ENCODE measurements at regions not wholly inside any gene's neighbourhood (a gene's known extent, or its start where the extent isn't known, plus 50 kb on each side); places are given as distances from the start of the nearest gene placed in this dataset.

DNA sequence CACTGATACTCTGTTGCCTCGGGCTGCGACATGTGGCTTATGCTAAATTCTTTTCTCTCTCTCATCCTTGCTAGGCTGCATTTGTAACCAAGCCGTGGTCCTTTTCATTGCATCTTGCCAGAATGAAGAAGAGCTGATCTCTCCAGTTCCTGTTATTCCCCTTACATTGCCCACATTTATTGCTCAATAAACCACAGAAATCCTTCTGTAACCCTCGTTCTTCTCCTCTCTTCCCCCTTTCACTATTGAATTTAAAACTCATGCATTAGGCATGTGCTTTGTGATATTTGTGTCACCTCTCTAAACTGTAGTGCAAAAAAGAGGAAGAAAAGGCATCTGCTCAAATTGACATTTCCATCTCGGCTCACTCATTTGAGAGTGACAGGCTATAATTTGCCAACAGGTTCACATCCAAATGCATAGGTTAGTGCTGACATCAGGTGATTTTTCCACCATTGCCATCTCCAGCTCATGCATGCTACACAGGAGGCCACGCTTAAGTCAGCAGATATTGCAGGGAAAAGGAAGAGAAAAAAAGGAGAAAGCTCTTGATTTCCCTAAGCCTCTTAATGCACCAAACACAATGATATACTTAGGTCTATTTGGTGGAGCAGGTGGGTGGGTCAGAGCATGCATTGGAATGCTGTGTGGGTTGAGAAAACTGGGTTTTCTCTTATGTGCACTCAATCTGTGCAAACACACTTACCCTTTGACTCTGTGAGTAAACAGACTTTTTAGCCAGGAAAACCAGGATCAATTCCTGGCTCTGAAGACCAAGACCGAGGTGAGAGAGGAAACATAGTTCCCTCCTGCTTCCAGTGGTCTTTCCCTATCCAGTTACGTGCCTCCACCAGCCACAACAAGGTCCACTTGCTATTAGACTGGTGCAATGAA, 642.7 kb downstream of the HS3ST4 start:
- H3K27ac Mint-ChIP-seq = no peak overlapping the region
- no peaks in the 10 kb centered on the region for H3K27me3 Mint-ChIP-seq

DNA sequence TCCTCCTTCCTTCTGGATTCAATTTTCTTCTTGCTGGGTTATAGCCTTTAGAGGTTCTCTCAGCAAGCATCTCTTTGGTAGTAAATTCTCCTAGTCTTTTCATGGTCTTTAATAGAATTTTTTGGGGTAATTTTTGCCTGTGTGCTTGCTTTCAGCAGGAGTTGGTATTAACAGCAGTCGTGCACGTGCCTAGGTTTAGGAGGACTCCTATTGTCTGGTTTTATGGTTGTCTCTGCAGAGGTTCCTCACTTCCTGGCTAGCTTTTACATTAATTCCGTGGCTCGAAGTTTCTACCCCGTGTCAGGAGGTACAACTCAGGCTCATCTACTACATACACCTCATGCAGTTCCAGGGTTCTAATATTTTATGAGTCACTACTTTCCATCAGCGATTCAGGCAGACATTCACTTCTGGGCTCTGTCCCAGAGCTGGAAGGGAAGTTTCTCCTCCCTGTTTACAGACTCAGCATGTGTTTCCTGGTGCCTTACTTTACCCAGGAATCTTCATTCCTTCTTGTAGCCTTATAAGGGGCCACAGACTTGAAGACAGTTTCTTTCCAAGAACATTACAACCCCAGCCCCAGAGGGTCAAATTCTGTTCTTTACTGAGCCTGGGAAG, 643.6 kb downstream of the HS3ST4 start:
- Mint-ChIP-seq H3K4me1 (no peaks in the 10 kb centered on the region), H3K36me3 (no peaks in the 10 kb centered on the region), H3K4me3 (no peak overlapping the region), H3K27me3 (no peaks in the 10 kb centered on the region), H3K27ac (no peak overlapping the region), H3K9me3 (peaks cover 6% of the 10 kb centered on the region)
- ATAC-seq (ENCODE audit: low read depth) (no peak), DNase-seq (ENCODE audit: low spot score in 2 of 2) (no peak)

More for the DNA sequence above, 642.7 kb downstream of the HS3ST4 start:
- Mint-ChIP-seq H3K4me1 (no peaks in the 10 kb centered on the region), H3K4me3 (no peak overlapping the region), H3K36me3 (no peaks in the 10 kb centered on the region), H3K9me3 (peaks cover 6% of the 10 kb centered on the region)
- DNase-seq (ENCODE audit: low spot score in 2 of 2) = no peak
- no peak for ATAC-seq (ENCODE audit: low read depth)

DNA sequence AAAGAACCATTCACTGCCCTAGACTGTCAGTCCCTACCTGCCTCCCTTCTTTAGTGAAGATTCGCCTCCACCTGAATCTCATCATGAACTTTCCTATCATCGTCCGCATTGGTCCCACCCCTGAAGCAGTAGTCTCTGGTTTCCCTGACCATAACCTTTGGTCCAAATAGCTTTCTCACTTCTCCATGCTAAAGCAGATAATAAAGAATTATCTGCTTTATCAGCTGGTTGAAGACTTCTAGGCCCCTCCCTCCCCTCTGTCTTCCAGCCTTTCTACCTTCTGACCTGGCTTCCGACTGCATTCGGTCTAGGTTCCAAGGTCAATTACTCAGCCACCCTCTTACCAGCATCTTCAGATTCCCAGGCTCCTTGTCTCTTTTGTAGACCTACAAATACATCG, 650.9 kb downstream of the HS3ST4 start:
- H3K4me1 Mint-ChIP-seq = no peaks in the 10 kb centered on the region
- no peak for ATAC-seq (ENCODE audit: low read depth)

DNA sequence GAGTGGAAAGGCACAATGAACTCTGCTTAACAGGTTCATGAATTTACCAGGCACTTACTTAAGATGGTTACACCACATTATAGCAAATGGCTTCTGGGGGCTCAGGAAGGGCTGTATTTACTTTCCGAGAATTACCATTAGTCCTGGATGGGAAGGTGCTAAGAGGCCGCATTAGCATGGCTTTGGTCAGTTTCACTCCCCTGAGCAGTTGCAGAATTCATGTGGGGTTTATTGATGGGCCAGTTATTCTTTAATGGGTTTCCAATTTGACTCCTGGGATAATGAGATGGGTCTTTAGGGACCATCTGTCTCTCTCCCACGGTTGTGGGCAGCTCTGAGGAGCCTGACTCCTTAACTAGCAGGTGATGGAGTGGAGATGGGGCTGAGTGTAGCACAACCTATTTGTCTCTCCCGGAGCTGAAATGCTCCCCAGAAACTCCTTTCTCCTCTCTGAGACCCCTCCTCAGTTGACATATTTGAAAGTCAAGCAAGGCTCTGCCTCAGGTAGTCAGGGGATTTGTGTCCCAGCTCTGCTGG, 652.5 kb downstream of the HS3ST4 start:
- no peak overlapping the region for H3K4me3 Mint-ChIP-seq
- ATAC-seq (ENCODE audit: low read depth) = no peak

More for the DNA sequence above, 650.9 kb downstream of the HS3ST4 start:
- H3K27me3 Mint-ChIP-seq = peaks cover 3% of the 10 kb centered on the region
- no peak for DNase-seq (ENCODE audit: low spot score in 2 of 2)
- H3K27ac Mint-ChIP-seq = no peak overlapping the region
- no peak overlapping the region for H3K4me3 Mint-ChIP-seq
- no peaks in the 10 kb centered on the region for H3K36me3 Mint-ChIP-seq
- peaks cover 2% of the 10 kb centered on the region for H3K9me3 Mint-ChIP-seq

DNA sequence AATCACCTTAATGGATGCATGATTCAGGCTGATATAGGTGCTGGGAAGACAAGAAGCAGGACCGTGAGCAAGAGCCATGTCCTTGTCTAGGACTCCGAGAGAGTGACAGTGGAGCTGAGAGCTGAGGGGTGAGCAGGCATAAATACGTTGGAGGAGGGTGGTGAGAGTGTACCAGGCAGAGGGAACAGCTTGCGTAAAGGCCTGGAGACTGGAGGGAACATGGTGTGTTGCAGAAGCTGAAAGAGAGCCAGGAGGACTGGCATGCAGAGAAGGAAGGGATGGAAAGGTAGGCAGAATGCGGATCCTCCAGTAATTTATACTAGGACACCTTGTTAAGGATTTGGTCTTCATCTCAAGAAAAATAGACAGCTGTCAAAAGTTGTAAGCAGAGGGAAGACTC, 653.2 kb downstream of the HS3ST4 start:
- H3K4me1 Mint-ChIP-seq = no peaks in the 10 kb centered on the region
- ATAC-seq (ENCODE audit: low read depth) (no peak), DNase-seq (ENCODE audit: low spot score in 2 of 2) (no peak)
- H3K9me3 Mint-ChIP-seq = peaks cover 2% of the 10 kb centered on the region
- H3K36me3 Mint-ChIP-seq = no peaks in the 10 kb centered on the region
- H3K27me3 Mint-ChIP-seq = peaks cover 3% of the 10 kb centered on the region
- H3K27ac Mint-ChIP-seq = no peak overlapping the region
- H3K4me3 Mint-ChIP-seq = no peak overlapping the region

More for the DNA sequence above, 652.5 kb downstream of the HS3ST4 start:
- Mint-ChIP-seq H3K27me3 (peaks cover 3% of the 10 kb centered on the region), H3K4me1 (no peaks in the 10 kb centered on the region), H3K27ac (no peak overlapping the region), H3K36me3 (no peaks in the 10 kb centered on the region), H3K9me3 (peaks cover 2% of the 10 kb centered on the region)
- DNase-seq (ENCODE audit: low spot score in 2 of 2) = no peak

DNA sequence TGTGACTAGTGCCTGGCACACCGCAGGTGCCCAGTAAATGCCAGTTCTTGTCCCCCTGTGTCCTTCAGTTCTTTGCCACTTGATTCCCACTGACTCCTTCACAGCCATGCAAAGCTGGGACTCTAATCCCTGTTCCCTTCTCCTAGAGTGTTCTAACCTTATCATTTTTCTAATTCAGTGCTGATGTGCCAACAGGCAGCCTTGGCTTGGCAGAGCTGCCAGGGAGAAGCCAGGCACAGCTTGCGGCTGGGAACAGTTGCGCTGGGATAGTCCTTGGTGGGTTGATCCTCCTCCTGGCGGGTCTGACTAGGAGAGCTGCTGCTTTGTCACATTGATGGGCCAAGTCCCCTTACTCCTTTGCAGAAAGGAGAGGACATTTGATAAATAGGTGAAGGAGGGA, 654.2 kb downstream of the HS3ST4 start:
- H3K27me3 Mint-ChIP-seq = peaks cover 3% of the 10 kb centered on the region
- H3K4me3 Mint-ChIP-seq = no peak overlapping the region
- H3K36me3 Mint-ChIP-seq = no peaks in the 10 kb centered on the region
- no peaks in the 10 kb centered on the region for H3K4me1 Mint-ChIP-seq
- DNase-seq (ENCODE audit: low spot score in 2 of 2) (no peak), ATAC-seq (ENCODE audit: low read depth) (no peak)
- H3K9me3 Mint-ChIP-seq = peaks cover 3% of the 10 kb centered on the region
- H3K27ac Mint-ChIP-seq = no peak overlapping the region

DNA sequence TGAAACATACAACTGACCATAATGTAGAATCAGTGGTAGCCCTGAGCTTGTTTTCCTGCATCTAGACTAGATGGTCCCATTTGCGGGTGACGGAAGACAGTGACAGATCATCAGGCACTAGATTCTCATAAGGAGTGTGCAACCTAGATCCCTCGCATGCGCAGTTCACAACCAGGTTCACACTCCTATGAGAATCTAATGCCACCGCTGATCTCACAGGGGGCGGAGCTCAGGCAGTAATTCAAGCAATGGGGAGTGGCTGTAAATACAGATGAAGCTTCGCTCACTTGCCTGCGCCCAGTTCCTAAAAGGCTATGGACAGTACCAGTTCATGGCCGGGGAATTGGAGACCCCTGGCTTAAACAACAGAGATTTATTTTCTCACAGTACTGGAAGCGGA, 656.3 kb downstream of the HS3ST4 start:
- H3K4me3 Mint-ChIP-seq = no peak overlapping the region
- H3K27ac Mint-ChIP-seq = no peak overlapping the region
- H3K36me3 Mint-ChIP-seq = no peaks in the 10 kb centered on the region
- DNase-seq (ENCODE audit: low spot score in 2 of 2) (no peak), ATAC-seq (ENCODE audit: low read depth) (no peak)
- H3K4me1 Mint-ChIP-seq = no peaks in the 10 kb centered on the region
- peaks cover 3% of the 10 kb centered on the region for H3K27me3 Mint-ChIP-seq
- peaks cover 9% of the 10 kb centered on the region for H3K9me3 Mint-ChIP-seq

DNA sequence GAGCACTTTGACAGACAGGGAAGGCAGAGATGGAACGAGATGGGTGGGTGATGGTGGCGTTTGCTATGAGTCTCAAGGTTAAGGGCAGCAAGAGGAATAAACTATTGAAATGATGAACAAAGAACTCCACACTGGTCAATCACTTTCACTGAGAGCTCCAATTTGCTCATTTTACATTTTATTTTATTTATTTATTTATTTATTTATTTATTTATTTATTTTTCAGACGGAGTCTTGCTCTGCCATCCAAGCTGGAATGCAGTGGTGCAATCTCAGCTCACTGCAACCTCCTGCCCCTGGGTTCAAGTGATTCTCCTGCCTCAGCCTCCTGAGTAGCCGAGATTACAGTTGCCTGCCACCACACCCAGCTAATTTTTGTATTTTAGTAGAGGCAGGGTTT, 669.1 kb downstream of the HS3ST4 start:
- no peak overlapping the region for H3K27ac Mint-ChIP-seq
- DNase-seq (ENCODE audit: low spot score in 2 of 2) (no peak), ATAC-seq (ENCODE audit: low read depth) (no peak)
- H3K27me3 Mint-ChIP-seq = no peaks in the 10 kb centered on the region
- no peak overlapping the region for H3K4me3 Mint-ChIP-seq
- H3K36me3 Mint-ChIP-seq = no peaks in the 10 kb centered on the region
- H3K9me3 Mint-ChIP-seq = peaks cover 8% of the 10 kb centered on the region
- H3K4me1 Mint-ChIP-seq = no peaks in the 10 kb centered on the region

DNA sequence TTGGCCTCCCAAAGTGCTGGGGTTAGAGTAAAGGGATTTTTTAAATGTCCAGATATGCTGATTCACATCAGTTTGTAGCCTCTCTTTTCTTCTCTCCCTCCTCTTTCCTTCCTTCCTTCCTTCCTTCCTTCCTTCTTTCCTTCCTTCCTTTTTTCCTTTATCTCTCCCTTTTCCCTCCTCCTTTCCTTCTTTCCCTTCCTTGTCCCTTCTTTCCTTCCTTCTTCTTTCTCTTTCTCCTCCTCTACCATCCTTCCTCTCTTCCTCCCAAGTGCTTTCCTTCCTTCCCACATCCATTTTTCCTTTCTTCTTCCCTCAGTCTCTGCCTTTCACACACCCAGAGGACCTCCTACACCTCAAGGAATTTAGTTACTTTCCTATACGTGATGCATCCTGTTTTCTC, 671.8 kb downstream of the HS3ST4 start:
- Mint-ChIP-seq H3K4me3 (no peak overlapping the region), H3K27me3 (peaks cover 3% of the 10 kb centered on the region), H3K27ac (no peak overlapping the region), H3K4me1 (no peaks in the 10 kb centered on the region), H3K36me3 (no peaks in the 10 kb centered on the region), H3K9me3 (peaks cover 5% of the 10 kb centered on the region)
- no peak for ATAC-seq (ENCODE audit: low read depth)
- no peak for DNase-seq (ENCODE audit: low spot score in 2 of 2)

DNA sequence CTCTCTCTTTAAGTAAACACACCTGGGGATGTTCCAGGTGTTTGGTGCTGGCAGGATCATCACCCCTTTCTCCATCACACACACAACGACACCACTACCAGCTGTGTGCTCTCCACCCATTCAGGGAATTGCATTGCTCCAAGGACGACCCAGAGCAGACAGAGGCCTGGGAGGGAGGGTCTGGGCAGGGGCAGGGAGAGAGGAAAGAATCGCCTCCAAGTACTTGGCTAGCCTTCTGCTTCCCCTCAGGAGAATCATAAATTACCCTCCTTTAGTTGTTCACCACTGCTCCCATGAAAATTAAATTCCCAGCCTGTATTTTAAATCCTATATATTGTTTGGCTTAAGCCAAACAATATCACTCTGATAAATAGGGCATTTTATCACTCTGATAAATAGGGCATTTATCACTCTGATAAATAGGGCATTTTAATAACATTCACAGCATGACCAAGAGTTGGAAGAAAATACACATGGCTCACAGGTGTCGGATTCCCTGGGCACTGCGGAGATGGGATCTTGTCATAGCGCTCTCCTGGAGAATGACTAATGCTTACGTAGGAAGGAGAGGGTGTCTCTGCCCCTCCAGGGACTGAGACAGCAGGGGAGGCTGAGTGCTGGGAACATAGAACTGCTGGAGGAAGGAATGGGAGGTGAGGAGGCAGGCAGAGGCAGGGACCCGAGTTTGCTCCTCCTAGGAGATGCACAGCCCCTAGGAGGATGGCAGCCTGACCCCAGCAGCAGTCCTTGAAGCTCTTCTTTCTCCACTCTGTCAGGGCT, 673.6 kb downstream of the HS3ST4 start:
- no peak overlapping the region for H3K27ac Mint-ChIP-seq
- H3K9me3 Mint-ChIP-seq = peaks cover 3% of the 10 kb centered on the region
- no peaks in the 10 kb centered on the region for H3K4me1 Mint-ChIP-seq
- no peak for DNase-seq (ENCODE audit: low spot score in 2 of 2)
- no peak for ATAC-seq (ENCODE audit: low read depth)
- no peak overlapping the region for H3K4me3 Mint-ChIP-seq
- H3K27me3 Mint-ChIP-seq = peaks cover 3% of the 10 kb centered on the region
- no peaks in the 10 kb centered on the region for H3K36me3 Mint-ChIP-seq

DNA sequence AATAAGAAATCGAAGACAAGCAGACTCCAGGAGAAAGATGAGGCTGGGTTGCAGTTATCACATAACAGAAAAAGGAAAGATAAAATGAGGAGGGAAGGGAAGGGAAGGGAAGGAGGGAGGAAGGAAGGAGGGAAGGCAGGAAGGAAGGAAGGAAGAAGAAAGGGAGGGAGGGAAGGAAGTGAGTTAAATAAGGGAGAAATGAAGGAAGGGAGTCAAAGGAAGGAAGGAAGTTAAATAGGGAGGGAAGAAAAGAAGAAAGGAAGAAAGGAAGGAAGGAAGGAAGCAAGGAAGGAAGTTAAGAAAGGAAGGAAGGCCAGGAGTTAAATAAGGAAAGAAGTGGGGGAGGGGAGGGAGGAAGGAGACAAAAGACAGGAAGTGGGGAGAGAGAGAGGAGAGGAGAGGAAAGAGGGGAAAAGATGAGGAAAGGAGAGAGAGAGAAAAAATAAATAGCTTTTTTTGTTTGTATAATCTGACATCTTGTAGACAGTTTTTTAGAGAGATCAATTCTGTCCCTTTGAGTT, 679.6 kb downstream of the HS3ST4 start:
- H3K9me3 Mint-ChIP-seq = peaks cover 5% of the 10 kb centered on the region
- H3K27me3 Mint-ChIP-seq = peaks cover 3% of the 10 kb centered on the region
- no peak overlapping the region for H3K27ac Mint-ChIP-seq
- no peaks in the 10 kb centered on the region for H3K4me1 Mint-ChIP-seq
- H3K4me3 Mint-ChIP-seq = no peak overlapping the region
- ATAC-seq (ENCODE audit: low read depth) (no peak), DNase-seq (ENCODE audit: low spot score in 2 of 2) (no peak)
- H3K36me3 Mint-ChIP-seq = no peaks in the 10 kb centered on the region

DNA sequence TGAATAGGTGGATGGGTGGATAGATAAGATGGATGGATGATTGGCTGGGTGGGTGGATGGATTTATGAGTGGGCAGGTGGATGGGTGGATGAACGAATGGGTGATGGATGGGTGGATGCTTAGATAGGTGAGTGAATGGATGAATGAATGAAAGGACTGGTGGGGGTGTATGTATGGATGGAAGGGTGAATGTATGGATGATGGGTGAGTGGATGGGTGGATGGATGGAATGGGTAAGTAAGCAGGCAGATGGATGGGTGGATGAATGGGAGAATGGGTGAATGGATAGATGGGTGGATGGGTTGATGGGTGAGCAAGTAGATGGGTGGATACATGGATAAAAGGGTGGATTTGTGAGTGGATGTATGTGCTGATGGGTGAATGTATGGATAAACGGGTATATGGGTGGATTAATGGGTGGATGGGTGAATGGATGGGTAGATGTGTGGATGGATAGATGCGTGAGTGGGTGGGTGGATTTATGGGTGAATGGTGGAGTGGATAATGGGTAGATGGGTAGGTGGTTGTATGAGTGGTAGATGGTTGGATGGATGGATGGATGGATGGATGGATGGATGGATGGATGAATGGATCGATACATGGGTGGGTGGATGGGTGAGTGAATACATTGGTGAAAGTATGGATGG, 682.6 kb downstream of the HS3ST4 start:
- Mint-ChIP-seq H3K27me3 (peaks cover 2% of the 10 kb centered on the region), H3K4me1 (no peaks in the 10 kb centered on the region), H3K27ac (no peak overlapping the region), H3K36me3 (no peaks in the 10 kb centered on the region), H3K4me3 (no peak overlapping the region), H3K9me3 (peaks cover 8% of the 10 kb centered on the region)
- DNase-seq (ENCODE audit: low spot score in 2 of 2) (no peak), ATAC-seq (ENCODE audit: low read depth) (no peak)

DNA sequence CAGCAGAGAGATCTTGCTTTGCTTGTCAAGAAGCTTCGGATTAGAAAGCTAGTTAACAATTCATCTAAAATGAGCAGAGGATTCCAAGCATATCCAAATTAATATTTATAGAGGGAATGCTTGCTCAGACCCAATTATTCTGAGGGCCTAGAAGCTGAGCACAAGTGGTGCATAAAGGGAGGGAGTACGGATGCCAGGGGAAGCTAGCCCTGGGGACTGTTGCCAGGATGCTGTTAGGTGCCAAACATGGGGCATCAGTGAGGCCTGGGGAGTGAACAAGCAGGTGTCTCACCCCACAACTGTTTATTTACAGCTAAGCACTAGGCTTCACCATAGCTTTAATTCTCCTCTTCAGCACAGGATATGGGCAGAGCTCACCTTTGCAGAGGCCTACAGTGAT, 684.1 kb upstream of the C16orf82 start:
- DNase-seq (ENCODE audit: low spot score in 2 of 2) (no peak), ATAC-seq (ENCODE audit: low read depth) (no peak)
- Mint-ChIP-seq H3K9me3 (peaks cover 2% of the 10 kb centered on the region), H3K36me3 (no peaks in the 10 kb centered on the region), H3K27me3 (no peaks in the 10 kb centered on the region), H3K27ac (no peak overlapping the region), H3K4me1 (no peaks in the 10 kb centered on the region), H3K4me3 (no peak overlapping the region)

Measured in memory B cell (primary cell).